Caco-2 (cell line): ENCODE measurements at regions not wholly inside any gene's neighbourhood (a gene's known extent, or its start where the extent isn't known, plus 50 kb on each side); places are given as distances from the start of the nearest gene placed in this dataset.

Experiments
- BruUV-seq: library from RNA; stranded (reverse); fragments of 400-500 nt; replicated peaks from 2 replicates; lab custom pipeline; 2021; lab: Mats Ljungman, UMichigan
- CTCF ChIA-PET: fragments of 300-600 bp; sonication (Branson Sonifier 250); formaldehyde crosslinking; loops from one replicate; lab custom pipeline; 2022; ENCODE audit warnings: antibody characterized with exemption; lab: Charles Lee
- POLR2A ChIA-PET: fragments of 300-600 bp; sonication (Branson Sonifier 250); formaldehyde crosslinking; loops from one replicate; lab custom pipeline; 2022; ENCODE audit warnings: antibody characterized with exemption; lab: Charles Lee
- DNase-seq, 2 experiments: peaks; one replicate each; pipeline versions ENCODE4 v3.0.0 to v3.0.0-alpha.2; 2020 to 2022
- H3K27me3 ChIP-seq: replicated peaks from 2 replicates; pipeline ENCODE4 v1.6.0; 2011; ENCODE audit warnings: low read length; ENCODE audit not compliant: control insufficient read depth, insufficient read depth
- H3K36me3 ChIP-seq: 2 replicates; pipeline ENCODE4 v1.5.1; 2011; ENCODE audit warnings: low read length; ENCODE audit not compliant: control insufficient read depth, insufficient read depth
- H3K4me1 ChIP-seq: fragments of 250-450 bp; sonication (Bioruptor Pico); 2 replicates; pipeline ENCODE4 v1.5.1; 2020; ENCODE audit warnings: mild to moderate bottlenecking
- H3K4me3 ChIP-seq: 2 replicates; pipeline ENCODE4 v1.5.1; 2011; ENCODE audit warnings: low read depth, mild to moderate bottlenecking, control low read depth, low read length
- H3K9me3 ChIP-seq: fragments of 250-450 bp; sonication (Bioruptor Pico); 2 replicates; pipeline ENCODE4 v1.5.1; 2020; ENCODE audit warnings: mild to moderate bottlenecking, moderate library complexity
- H3K27ac Mint-ChIP-seq: one replicate; pipeline ENCODE4 v1.8.0; 2022; ENCODE audit warnings: mixed read lengths; ENCODE audit not compliant: unreplicated experiment
- H3K27me3 Mint-ChIP-seq: one replicate; pipeline ENCODE4 v1.8.0; 2022; ENCODE audit warnings: mixed read lengths; ENCODE audit not compliant: insufficient read depth, unreplicated experiment
- H3K36me3 Mint-ChIP-seq: one replicate; pipeline ENCODE4 v1.8.0; 2022; ENCODE audit warnings: mild to moderate bottlenecking, mixed read lengths; ENCODE audit not compliant: insufficient read depth, unreplicated experiment
- H3K4me1 Mint-ChIP-seq: one replicate; pipeline ENCODE4 v1.8.0; 2022; ENCODE audit warnings: low read depth, mixed read lengths; ENCODE audit not compliant: unreplicated experiment
- H3K4me3 Mint-ChIP-seq: one replicate; pipeline ENCODE4 v1.8.0; 2022; ENCODE audit warnings: mild to moderate bottlenecking, moderate library complexity, mixed read lengths; ENCODE audit not compliant: unreplicated experiment
- H3K9me3 Mint-ChIP-seq: one replicate; pipeline ENCODE4 v1.8.0; 2022; ENCODE audit warnings: mixed read lengths; ENCODE audit not compliant: unreplicated experiment
- CTCF ChIP-seq, 2 experiments: fragments of 200-600 bp in 1 of 2; IDR thresholded peaks; 1 replicate in 1 of 2; 2 replicates in 1 of 2; pipeline versions ENCODE4 v1.5.1 to v1.8.0; 2011 to 2022; ENCODE audit warnings: antibody characterized with exemption in 1 of 2, control low read depth in 1 of 2, inconsistent platforms in 1 of 2, low read depth in 1 of 2, low read length in 1 of 2, mild to moderate bottlenecking in 1 of 2, moderate library complexity in 1 of 2; ENCODE audit not compliant: insufficient read depth in 1 of 2, severe bottlenecking in 1 of 2, unreplicated experiment in 1 of 2
- intact Hi-C: fragments of 100-400 bp; cut with micrococcal nuclease; formaldehyde crosslinking; loops from one replicate; pipeline ENCODE4 v1.10.0; 2022; ENCODE audit not compliant: unreplicated experiment

- no peaks in the 10 kb centered on the region for H3K9me3 Mint-ChIP-seq
- Histone ChIP-seq H3K4me3 (no peak overlapping the region), H3K36me3 (no peaks in the 10 kb centered on the region), H3K27me3 (no peaks in the 10 kb centered on the region), H3K9me3 (no peaks in the 10 kb centered on the region), H3K4me1 (no peaks in the 10 kb centered on the region)
- BruUV-seq = no TSS peak
- H3K27me3 Mint-ChIP-seq = peaks cover 8% of the 10 kb centered on the region
- no peak for DNase-seq
- H3K27ac Mint-ChIP-seq = no peak overlapping the region
- ChIA-PET POLR2A (no interaction called here), CTCF (no interaction called here)
- TF ChIP-seq CTCF (IDR thresholded peaks at IDR 0.05; ENCODE audit: insufficient read depth in 1 of 2, low read depth in 1 of 2, low read length in 1 of 2, severe bottlenecking in 1 of 2, unreplicated experiment in 1 of 2) = no peak
- intact Hi-C loops = no loop called here
- no peaks in the 10 kb centered on the region for H3K4me1 Mint-ChIP-seq
- no peak overlapping the region for H3K4me3 Mint-ChIP-seq
- no peaks in the 10 kb centered on the region for H3K36me3 Mint-ChIP-seq
Measured at GRCh38 chr4:17362430-17362829, 149.5 kb downstream of the QDPR start.

- no peak overlapping the region for H3K4me3 Mint-ChIP-seq
- peaks cover 8% of the 10 kb centered on the region for H3K27me3 Mint-ChIP-seq
- intact Hi-C loops = no loop called here
- H3K36me3 Mint-ChIP-seq = no peaks in the 10 kb centered on the region
- ChIA-PET CTCF (interaction anchor here (0.6 kb wide), 1 partner anchor 11 kb away, joined by 3 read pairs; no protein-coding TSS in a partner anchor), POLR2A (no interaction called here)
- H3K4me1 Mint-ChIP-seq = no peaks in the 10 kb centered on the region
- BruUV-seq = no TSS peak
- H3K9me3 Mint-ChIP-seq = peaks cover 17% of the 10 kb centered on the region
- Histone ChIP-seq H3K27me3 (no peaks in the 10 kb centered on the region), H3K9me3 (no peaks in the 10 kb centered on the region), H3K4me1 (no peaks in the 10 kb centered on the region), H3K36me3 (no peaks in the 10 kb centered on the region), H3K4me3 (no peak overlapping the region)
- DNase-seq = no peak
- TF ChIP-seq CTCF (IDR thresholded peaks at IDR 0.05; ENCODE audit: insufficient read depth in 1 of 2, low read depth in 1 of 2, low read length in 1 of 2, severe bottlenecking in 1 of 2, unreplicated experiment in 1 of 2) = no peak
- H3K27ac Mint-ChIP-seq = no peak overlapping the region
Measured at GRCh38 chr4:17358241-17358640, 153.6 kb downstream of the QDPR start.

- Histone ChIP-seq H3K36me3 (no peaks in the 10 kb centered on the region), H3K27me3 (no peaks in the 10 kb centered on the region), H3K4me1 (no peaks in the 10 kb centered on the region), H3K9me3 (no peaks in the 10 kb centered on the region), H3K4me3 (no peak overlapping the region)
- peaks cover 8% of the 10 kb centered on the region for H3K27me3 Mint-ChIP-seq
- H3K9me3 Mint-ChIP-seq = peaks cover 17% of the 10 kb centered on the region
- ChIA-PET POLR2A (no interaction called here), CTCF (no interaction called here)
- H3K4me1 Mint-ChIP-seq = no peaks in the 10 kb centered on the region
- TF ChIP-seq CTCF (IDR thresholded peaks at IDR 0.05; ENCODE audit: insufficient read depth in 1 of 2, low read depth in 1 of 2, low read length in 1 of 2, severe bottlenecking in 1 of 2, unreplicated experiment in 1 of 2) = no peak
- intact Hi-C loops = no loop called here
- no peak overlapping the region for H3K4me3 Mint-ChIP-seq
- no TSS peak for BruUV-seq
- DNase-seq = no peak
- H3K36me3 Mint-ChIP-seq = no peaks in the 10 kb centered on the region
- H3K27ac Mint-ChIP-seq = no peak overlapping the region
Measured at GRCh38 chr4:17356926-17357325, 155.0 kb downstream of the QDPR start.
